SK-N-SH (cell line): ENCODE measurements at regions not wholly inside any gene's neighbourhood (a gene's known extent, or its start where the extent isn't known, plus 50 kb on each side); places are given as distances from the start of the nearest gene placed in this dataset.

ENCODE experiments used
- CTCF ChIA-PET: fragments of 300-600, 350-600 bp; formaldehyde crosslinking; extraction: SDS; loops from one replicate; lab custom pipeline; 2021; lab: Yijun Ruan, JAX
- POLR2A ChIA-PET: fragments of 350-600 bp; sonication (Branson Sonifier 250); formaldehyde crosslinking; extraction: SDS; loops from one replicate; lab custom pipeline; 2020; ENCODE audit warnings: antibody characterized with exemption, inconsistent platforms; lab: Yijun Ruan, JAX
- DNase-seq: peaks from one replicate; pipeline ENCODE4 v3.0.0; 2012
- H2AFZ ChIP-seq: fragments of 200-600 bp; sonication (generic); 2 replicates; pipeline ENCODE4 v1.8.1; 2016; ENCODE audit warnings: antibody characterized with exemption, mild to moderate bottlenecking, low read depth
- H3F3A ChIP-seq: fragments of 200-600 bp; sonication (generic); replicated peaks from 2 replicates; pipeline ENCODE3; 2016; ENCODE audit warnings: antibody characterized with exemption, mild to moderate bottlenecking; ENCODE audit not compliant: insufficient read depth
- H3K27ac ChIP-seq, 2 experiments: fragments of 200-500 bp in 1 of 2; fragments of 200-600 bp in 1 of 2; sonication (Bioruptor generic) in 1 of 2; sonication (generic), shearing (Covaris generic) in 1 of 2; 2 replicates each; pipeline versions ENCODE4 v1.5.1 to v1.6.1; 2014 to 2016; ENCODE audit warnings: low read depth in 2 of 2, inconsistent platforms in 1 of 2, low read length in 1 of 2, mild to moderate bottlenecking in 1 of 2, mixed read lengths in 1 of 2
- H3K27me3 ChIP-seq: fragments of 200-600 bp; sonication (generic), shearing (Covaris generic); 2 replicates; pipeline ENCODE4 v1.6.1; 2016; ENCODE audit warnings: mixed run types; ENCODE audit not compliant: insufficient read depth
- H3K36me3 ChIP-seq, 2 experiments: fragments of 200-500 bp in 1 of 2; fragments of 200-600 bp in 1 of 2; sonication (Bioruptor generic) in 1 of 2; sonication (generic) in 1 of 2; replicated peaks in 1 of 2; 2 replicates each; pipeline versions ENCODE3 to v1.5.1; 2014 to 2016; ENCODE audit warnings: low read length in 1 of 2, mild to moderate bottlenecking in 1 of 2; ENCODE audit not compliant: insufficient read depth in 2 of 2, control insufficient read depth in 1 of 2
- H3K4me1 ChIP-seq, 2 experiments: fragments of 200-500 bp in 1 of 2; fragments of 200-600 bp in 1 of 2; sonication (Bioruptor generic) in 1 of 2; sonication (generic), shearing (Covaris generic) in 1 of 2; 2 replicates each; pipeline versions ENCODE4 v1.5.1 to v1.6.1; 2014 to 2016; ENCODE audit warnings: low read depth in 1 of 2, low read length in 1 of 2, mixed run types in 1 of 2; ENCODE audit not compliant: insufficient read depth in 2 of 2, control insufficient read depth in 1 of 2
- H3K4me2 ChIP-seq: fragments of 200-600 bp; sonication (generic), shearing (Covaris generic); 2 replicates; pipeline ENCODE4 v1.6.1; 2017; ENCODE audit warnings: mixed run types
- H3K4me3 ChIP-seq, 2 experiments: fragments of 200-500 bp in 1 of 2; fragments of 200-600 bp in 1 of 2; sonication (Bioruptor generic) in 1 of 2; sonication (generic), shearing (Covaris generic) in 1 of 2; 2 replicates each; pipeline versions ENCODE4 v1.5.1 to v1.8.1; 2014 to 2016; ENCODE audit warnings: low read depth in 2 of 2, inconsistent platforms in 1 of 2, low read length in 1 of 2, mild to moderate bottlenecking in 1 of 2, mixed read lengths in 1 of 2, moderate library complexity in 1 of 2
- H3K79me2 ChIP-seq: fragments of 200-600 bp; sonication (generic); 2 replicates; pipeline ENCODE4 v1.8.1; 2017; ENCODE audit warnings: mild to moderate bottlenecking; ENCODE audit not compliant: insufficient read depth
- H3K9ac ChIP-seq: fragments of 200-600 bp; sonication (generic); 2 replicates; pipeline ENCODE4 v1.6.1; 2017; ENCODE audit warnings: mixed run types
- H3K9me2 ChIP-seq: fragments of 200-600 bp; sonication (generic); 2 replicates; pipeline ENCODE4 v1.6.1; 2017; ENCODE audit warnings: mixed run types
- H3K9me3 ChIP-seq: fragments of 200-600 bp; sonication (generic); 2 replicates; pipeline ENCODE4 v1.6.1; 2017; ENCODE audit warnings: mixed run types, mild to moderate bottlenecking, moderate library complexity
- H4K20me1 ChIP-seq: fragments of 200-600 bp; sonication (generic); 2 replicates; pipeline ENCODE4 v1.6.1; 2017; ENCODE audit warnings: mild to moderate bottlenecking, mixed run types; ENCODE audit not compliant: insufficient read depth
- CHD2 ChIP-seq: fragments of 150-350 bp; IDR thresholded peaks from 2 replicates; pipeline ENCODE4 v1.6.1; 2018; ENCODE audit warnings: low read length; ENCODE audit not compliant: partially characterized antibody
- EP300 ChIP-seq, 2 experiments: IDR thresholded peaks; 2 replicates each; pipeline versions ENCODE4 v1.4.0 to v1.6.1; 2012; ENCODE audit warnings: borderline replicate concordance in 1 of 2, low read depth in 1 of 2, low read length in 1 of 2
- EZH2phosphoT487 ChIP-seq: fragments of 200-600 bp; sonication (generic); IDR thresholded peaks from 2 replicates; pipeline ENCODE4 v1.6.1; 2017; ENCODE audit warnings: low read depth, mixed run types, mild to moderate bottlenecking, antibody characterized with exemption, moderate library complexity, borderline replicate concordance
- FOSL2 ChIP-seq: IDR thresholded peaks from 2 replicates; pipeline ENCODE4 v1.4.0; 2012; ENCODE audit warnings: low read depth, mild to moderate bottlenecking, moderate library complexity, borderline replicate concordance
- FOXJ3 ChIP-seq: sonication (generic); formaldehyde crosslinking; IDR thresholded peaks from 2 replicates; pipeline ENCODE4 v1.5.1; 2020; ENCODE audit warnings: mild to moderate bottlenecking, missing genetic modification reagents
- FOXM1 ChIP-seq: IDR thresholded peaks from 2 replicates; pipeline ENCODE4 v1.4.0; 2012; ENCODE audit warnings: low read depth, mild to moderate bottlenecking
- GABPA ChIP-seq: IDR thresholded peaks from 2 replicates; pipeline ENCODE4 v1.4.0; 2012; ENCODE audit warnings: low read depth, mild to moderate bottlenecking
- GATA2 ChIP-seq: sonication (generic); formaldehyde crosslinking; IDR thresholded peaks from 2 replicates; pipeline ENCODE4 v1.5.0; 2020; ENCODE audit warnings: mild to moderate bottlenecking, missing genetic modification reagents
- JUND ChIP-seq: IDR thresholded peaks from 2 replicates; pipeline ENCODE4 v1.4.0; 2012
- NFIC ChIP-seq: IDR thresholded peaks from 2 replicates; pipeline ENCODE4 v1.4.0; 2012; ENCODE audit warnings: borderline replicate concordance
- NRF1 ChIP-seq: IDR thresholded peaks from 2 replicates; pipeline ENCODE4 v1.6.1; 2012; ENCODE audit warnings: low read depth, mild to moderate bottlenecking, low read length
- POLR2AphosphoS5 ChIP-seq: IDR thresholded peaks from 2 replicates; pipeline ENCODE4 v1.6.1; 2012; ENCODE audit warnings: low read depth, low read length
- RCOR1 ChIP-seq: fragments of 150-350 bp; IDR thresholded peaks from 2 replicates; pipeline ENCODE4 v1.6.1; 2017; ENCODE audit warnings: antibody characterized with exemption, low read length
- RFX5 ChIP-seq: IDR thresholded peaks from 2 replicates; pipeline ENCODE4 v1.6.1; 2012; ENCODE audit warnings: mild to moderate bottlenecking, improper control_type of control experiment, low read length
- RXRA ChIP-seq: IDR thresholded peaks from 2 replicates; pipeline ENCODE4 v1.4.0; 2012; ENCODE audit warnings: low read depth, mild to moderate bottlenecking, borderline replicate concordance
- SIN3A ChIP-seq: IDR thresholded peaks from 2 replicates; pipeline ENCODE4 v1.6.1; 2012; ENCODE audit warnings: low read depth, mild to moderate bottlenecking, low read length, moderate library complexity, borderline replicate concordance
- SMC3 ChIP-seq: IDR thresholded peaks from 2 replicates; pipeline ENCODE4 v1.6.1; 2012; ENCODE audit warnings: low read depth, low read length, improper control_type of control experiment
- TCF12 ChIP-seq: IDR thresholded peaks from 2 replicates; pipeline ENCODE4 v1.4.0; 2012
- TEAD4 ChIP-seq: IDR thresholded peaks from 2 replicates; pipeline ENCODE4 v1.4.0; 2012; ENCODE audit warnings: mild to moderate bottlenecking, borderline replicate concordance; ENCODE audit not compliant: insufficient read depth
- YY1 ChIP-seq: IDR thresholded peaks from 2 replicates; pipeline ENCODE4 v1.4.0; 2012; ENCODE audit warnings: low read depth, mild to moderate bottlenecking
- WGBS: methylation state at CpG from one replicate; pipeline ENCODE4 v1.1.6; 2017; ENCODE audit warnings: low lambda C conversion rate; 5-methylcytosine and 5-hydroxymethylcytosine counted together
- TF ChIP-seq, protein P1 (sequence below): fragments of 150-350 bp; IDR thresholded peaks from 2 replicates; pipeline ENCODE4 v1.6.1; 2017; ENCODE audit warnings: antibody characterized with exemption, low read length, low read depth, borderline replicate concordance
- TF ChIP-seq, protein P2 (sequence below): IDR thresholded peaks from 2 replicates; pipeline ENCODE4; 2012
- TF ChIP-seq, protein P3 (sequence below): fragments of 200-600 bp; sonication (generic); IDR thresholded peaks from 2 replicates; pipeline ENCODE4 v1.6.1; 2017; ENCODE audit warnings: antibody characterized with exemption, mild to moderate bottlenecking, moderate library complexity
- TF ChIP-seq, protein P4 (sequence below): IDR thresholded peaks from 2 replicates; pipeline ENCODE4 v1.4.0; 2012; ENCODE audit warnings: low read depth, borderline replicate concordance

DNA sequence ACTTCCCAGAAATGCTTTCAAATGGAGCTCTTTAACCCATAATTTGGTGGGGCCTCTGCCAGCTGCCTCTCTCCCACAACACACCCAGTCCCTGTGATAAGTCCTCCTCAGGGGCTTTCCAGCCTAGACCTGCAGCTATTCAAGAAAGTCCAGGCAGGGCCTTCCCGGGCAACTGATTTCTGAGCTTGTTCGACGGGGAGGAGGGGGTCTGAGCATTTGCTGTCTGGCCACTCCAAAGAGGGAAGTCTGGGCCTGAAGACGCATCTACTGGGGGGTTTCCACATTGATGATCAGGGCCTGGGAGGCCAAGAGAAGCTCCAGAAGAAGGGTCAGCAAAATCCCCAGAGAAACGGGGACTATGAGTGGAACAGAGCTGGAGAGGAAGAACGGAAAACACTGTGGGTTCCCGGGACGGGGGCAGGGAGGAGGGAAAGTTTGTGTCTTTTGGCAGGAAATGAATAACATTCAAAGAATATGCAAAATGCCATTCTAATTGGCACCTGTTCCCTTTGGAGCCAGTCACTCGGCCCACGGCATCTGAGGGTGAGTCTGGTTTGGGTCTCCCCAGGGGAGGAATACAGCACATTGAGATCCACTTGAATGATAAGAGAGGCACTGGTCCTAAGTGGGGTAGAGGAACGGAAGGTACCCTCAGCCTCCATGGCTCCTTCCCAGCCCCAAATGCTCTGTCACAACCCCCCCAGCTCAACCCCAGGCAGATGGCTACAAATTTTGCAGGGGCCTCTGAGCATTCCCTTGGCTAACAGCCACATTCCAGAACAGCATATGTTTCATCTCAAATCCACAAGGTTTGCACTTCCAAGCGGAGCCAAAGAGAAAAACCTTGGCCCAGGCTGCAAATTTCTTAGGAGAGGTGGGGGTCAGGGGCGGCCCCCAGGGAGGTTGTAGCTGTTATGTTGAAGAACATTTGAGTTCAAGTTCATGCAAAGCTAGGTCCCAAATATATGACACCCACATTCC lies 72.0 kb downstream of the RPUSD4 start:
- H2AFZ ChIP-seq, result no peak overlapping the region
- ChIA-PET POLR2A (interaction anchor here (0.6 to 2.0 kb wide), 6 partner anchors 22 to 78 kb away, joined by 3 to 9 read pairs (median 5); no protein-coding TSS in a partner anchor), CTCF (interaction anchor here (1.0 to 1.9 kb wide), 5 partner anchors 11 to 54 kb away, joined by 3 to 14 read pairs (median 5); no protein-coding TSS in a partner anchor)
- H3K4me1 ChIP-seq, result peaks cover 33 to 55% of the 10 kb centered on the region in 2 experiments
- no peak overlapping the region for H3K4me3 ChIP-seq
- no peaks in the 10 kb centered on the region for H3K9me2 ChIP-seq
- H3K27me3 ChIP-seq, result peaks cover 18% of the 10 kb centered on the region; the same call in 1 of the 2 replicates
- no peaks in the 10 kb centered on the region for H3K36me3 ChIP-seq
- H3F3A ChIP-seq, result no peaks in the 10 kb centered on the region
- H3K4me2 ChIP-seq, result peak overlapping the region; percentile 75
- no peaks in the 10 kb centered on the region for H3K79me2 ChIP-seq
- TF ChIP-seq RXRA, result peak; percentile 63; the same call in 1 of the 2 replicates
- TF ChIP-seq NRF1, result no peak
- TF ChIP-seq EZH2phosphoT487, result no peak
- TF ChIP-seq TCF12, result peak; percentile 99
- TF ChIP-seq SMC3, result no peak
- peak; percentile 78 for TF ChIP-seq TEAD4
- peak; percentile 32; the same call in 1 of the 2 replicates for TF ChIP-seq FOXM1
- TF ChIP-seq YY1, result peak; percentile 49; the same call in 1 of the 2 replicates
- TF ChIP-seq, protein P1, sequence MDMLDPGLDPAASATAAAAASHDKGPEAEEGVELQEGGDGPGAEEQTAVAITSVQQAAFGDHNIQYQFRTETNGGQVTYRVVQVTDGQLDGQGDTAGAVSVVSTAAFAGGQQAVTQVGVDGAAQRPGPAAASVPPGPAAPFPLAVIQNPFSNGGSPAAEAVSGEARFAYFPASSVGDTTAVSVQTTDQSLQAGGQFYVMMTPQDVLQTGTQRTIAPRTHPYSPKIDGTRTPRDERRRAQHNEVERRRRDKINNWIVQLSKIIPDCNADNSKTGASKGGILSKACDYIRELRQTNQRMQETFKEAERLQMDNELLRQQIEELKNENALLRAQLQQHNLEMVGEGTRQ, result no peak
- peak; percentile 33 for TF ChIP-seq JUND
- no peak for TF ChIP-seq CHD2
- TF ChIP-seq GATA2, result peak; percentile 52; the same call in 1 of the 2 replicates
- peak; percentile 66; the same call in 1 of the 2 replicates for TF ChIP-seq POLR2AphosphoS5
- TF ChIP-seq, protein P2, sequence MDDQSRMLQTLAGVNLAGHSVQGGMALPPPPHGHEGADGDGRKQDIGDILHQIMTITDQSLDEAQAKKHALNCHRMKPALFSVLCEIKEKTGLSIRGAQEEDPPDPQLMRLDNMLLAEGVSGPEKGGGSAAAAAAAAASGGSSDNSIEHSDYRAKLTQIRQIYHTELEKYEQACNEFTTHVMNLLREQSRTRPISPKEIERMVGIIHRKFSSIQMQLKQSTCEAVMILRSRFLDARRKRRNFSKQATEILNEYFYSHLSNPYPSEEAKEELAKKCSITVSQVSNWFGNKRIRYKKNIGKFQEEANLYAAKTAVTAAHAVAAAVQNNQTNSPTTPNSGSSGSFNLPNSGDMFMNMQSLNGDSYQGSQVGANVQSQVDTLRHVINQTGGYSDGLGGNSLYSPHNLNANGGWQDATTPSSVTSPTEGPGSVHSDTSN, result peak; percentile 82
- TF ChIP-seq RCOR1, result peak; percentile 29; the same call in 1 of the 2 replicates
- no peak for TF ChIP-seq RFX5
- TF ChIP-seq NFIC, result peak; percentile 94
- peak; percentile 39 to 70; a peak in 2 of 4 replicates for TF ChIP-seq EP300 (IDR thresholded peaks at IDR 0.05; ENCODE audit: borderline replicate concordance in 1 of 2, low read depth in 1 of 2, low read length in 1 of 2)
- TF ChIP-seq FOSL2, result peak; percentile 1; the same call in 1 of the 2 replicates
- TF ChIP-seq GABPA, result 0 out of 2 replicates have a peak, but pooled peaks have one; percentile 21
- TF ChIP-seq, protein P3, sequence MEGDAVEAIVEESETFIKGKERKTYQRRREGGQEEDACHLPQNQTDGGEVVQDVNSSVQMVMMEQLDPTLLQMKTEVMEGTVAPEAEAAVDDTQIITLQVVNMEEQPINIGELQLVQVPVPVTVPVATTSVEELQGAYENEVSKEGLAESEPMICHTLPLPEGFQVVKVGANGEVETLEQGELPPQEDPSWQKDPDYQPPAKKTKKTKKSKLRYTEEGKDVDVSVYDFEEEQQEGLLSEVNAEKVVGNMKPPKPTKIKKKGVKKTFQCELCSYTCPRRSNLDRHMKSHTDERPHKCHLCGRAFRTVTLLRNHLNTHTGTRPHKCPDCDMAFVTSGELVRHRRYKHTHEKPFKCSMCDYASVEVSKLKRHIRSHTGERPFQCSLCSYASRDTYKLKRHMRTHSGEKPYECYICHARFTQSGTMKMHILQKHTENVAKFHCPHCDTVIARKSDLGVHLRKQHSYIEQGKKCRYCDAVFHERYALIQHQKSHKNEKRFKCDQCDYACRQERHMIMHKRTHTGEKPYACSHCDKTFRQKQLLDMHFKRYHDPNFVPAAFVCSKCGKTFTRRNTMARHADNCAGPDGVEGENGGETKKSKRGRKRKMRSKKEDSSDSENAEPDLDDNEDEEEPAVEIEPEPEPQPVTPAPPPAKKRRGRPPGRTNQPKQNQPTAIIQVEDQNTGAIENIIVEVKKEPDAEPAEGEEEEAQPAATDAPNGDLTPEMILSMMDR, result no peak
- TF ChIP-seq, protein P4, sequence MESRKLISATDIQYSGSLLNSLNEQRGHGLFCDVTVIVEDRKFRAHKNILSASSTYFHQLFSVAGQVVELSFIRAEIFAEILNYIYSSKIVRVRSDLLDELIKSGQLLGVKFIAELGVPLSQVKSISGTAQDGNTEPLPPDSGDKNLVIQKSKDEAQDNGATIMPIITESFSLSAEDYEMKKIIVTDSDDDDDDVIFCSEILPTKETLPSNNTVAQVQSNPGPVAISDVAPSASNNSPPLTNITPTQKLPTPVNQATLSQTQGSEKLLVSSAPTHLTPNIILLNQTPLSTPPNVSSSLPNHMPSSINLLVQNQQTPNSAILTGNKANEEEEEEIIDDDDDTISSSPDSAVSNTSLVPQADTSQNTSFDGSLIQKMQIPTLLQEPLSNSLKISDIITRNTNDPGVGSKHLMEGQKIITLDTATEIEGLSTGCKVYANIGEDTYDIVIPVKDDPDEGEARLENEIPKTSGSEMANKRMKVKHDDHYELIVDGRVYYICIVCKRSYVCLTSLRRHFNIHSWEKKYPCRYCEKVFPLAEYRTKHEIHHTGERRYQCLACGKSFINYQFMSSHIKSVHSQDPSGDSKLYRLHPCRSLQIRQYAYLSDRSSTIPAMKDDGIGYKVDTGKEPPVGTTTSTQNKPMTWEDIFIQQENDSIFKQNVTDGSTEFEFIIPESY, result 0 out of 2 replicates have a peak, but pooled peaks have one; percentile 6
- no peak for TF ChIP-seq SIN3A
- no peak for TF ChIP-seq FOXJ3 (CRISPR knock-in tag)
- TF ChIP-seq, all 33 proteins: peak for 15
- H3K9me3 ChIP-seq, result no peaks in the 10 kb centered on the region
- DNase-seq, result no peak
- peak overlapping the region in 1 of 2 experiments; percentile 51; a peak in 1 of 4 replicates for H3K27ac ChIP-seq
- H4K20me1 ChIP-seq, result no peaks in the 10 kb centered on the region
- WGBS, result 32% methylated on average over 11 of the region's 13 CpGs
- H3K9ac ChIP-seq, result no peak overlapping the region
